Thyroid gland (tissue), 4 donors: ENCODE measurements at regions not wholly inside any gene's neighbourhood (a gene's known extent, or its start where the extent isn't known, plus 50 kb on each side); places are given as distances from the start of the nearest gene placed in this dataset.

ENCODE experiments used
- POLR2A ChIP-seq, 2 donors: fragments of 450-650 bp; IDR thresholded peaks; one replicate each; pipeline ENCODE4 v1.6.1; 2017; ENCODE audit warnings: antibody characterized with exemption in 2 of 2, mild to moderate bottlenecking in 2 of 2, moderate library complexity in 1 of 2
- TF ChIP-seq, protein P1 (sequence below), 6 experiments: fragments of 200-600 bp in 3 of 6; fragments of 450-650 bp in 3 of 6; sonication (generic) in 3 of 6; IDR thresholded peaks; one replicate each; pipeline ENCODE4 v1.5.1; 2016 to 2019; ENCODE audit warnings: antibody characterized with exemption in 6 of 6, mild to moderate bottlenecking in 2 of 6, inconsistent platforms in 1 of 6, moderate library complexity in 1 of 6

GRCh38 chr10:100693821-100694220 is 51.6 kb upstream of the PAX2 start:
- TF ChIP-seq, protein P1, sequence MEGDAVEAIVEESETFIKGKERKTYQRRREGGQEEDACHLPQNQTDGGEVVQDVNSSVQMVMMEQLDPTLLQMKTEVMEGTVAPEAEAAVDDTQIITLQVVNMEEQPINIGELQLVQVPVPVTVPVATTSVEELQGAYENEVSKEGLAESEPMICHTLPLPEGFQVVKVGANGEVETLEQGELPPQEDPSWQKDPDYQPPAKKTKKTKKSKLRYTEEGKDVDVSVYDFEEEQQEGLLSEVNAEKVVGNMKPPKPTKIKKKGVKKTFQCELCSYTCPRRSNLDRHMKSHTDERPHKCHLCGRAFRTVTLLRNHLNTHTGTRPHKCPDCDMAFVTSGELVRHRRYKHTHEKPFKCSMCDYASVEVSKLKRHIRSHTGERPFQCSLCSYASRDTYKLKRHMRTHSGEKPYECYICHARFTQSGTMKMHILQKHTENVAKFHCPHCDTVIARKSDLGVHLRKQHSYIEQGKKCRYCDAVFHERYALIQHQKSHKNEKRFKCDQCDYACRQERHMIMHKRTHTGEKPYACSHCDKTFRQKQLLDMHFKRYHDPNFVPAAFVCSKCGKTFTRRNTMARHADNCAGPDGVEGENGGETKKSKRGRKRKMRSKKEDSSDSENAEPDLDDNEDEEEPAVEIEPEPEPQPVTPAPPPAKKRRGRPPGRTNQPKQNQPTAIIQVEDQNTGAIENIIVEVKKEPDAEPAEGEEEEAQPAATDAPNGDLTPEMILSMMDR (IDR thresholded peaks at IDR 0.05), result no peak
- no peak for TF ChIP-seq POLR2A (IDR thresholded peaks at IDR 0.05)
